Fibroblast of the aortic adventitia (primary cell): ENCODE measurements at regions not wholly inside any gene's neighbourhood (a gene's known extent, or its start where the extent isn't known, plus 50 kb on each side); places are given as distances from the start of the nearest gene placed in this dataset.
"Not testable (repeated sequence)": the region's sequence is repeated elsewhere in the genome, so short reads cannot be mapped to it uniquely, and the experiment has no call there.

Experiments
- DNase-seq: peaks from one replicate; pipeline ENCODE4 v3.0.0-alpha.2; 2010; ENCODE audit warnings: low read depth
- H3K4me3 ChIP-seq: 2 replicates; pipeline ENCODE4 v1.5.1; 2011; ENCODE audit warnings: low read depth, mild to moderate bottlenecking, control low read depth, low read length, moderate library complexity
- CTCF ChIP-seq: IDR thresholded peaks from 2 replicates; pipeline ENCODE4 v1.5.1; 2011; ENCODE audit warnings: mild to moderate bottlenecking, low read length, control low read depth, inconsistent platforms; ENCODE audit not compliant: insufficient read depth

DNA sequence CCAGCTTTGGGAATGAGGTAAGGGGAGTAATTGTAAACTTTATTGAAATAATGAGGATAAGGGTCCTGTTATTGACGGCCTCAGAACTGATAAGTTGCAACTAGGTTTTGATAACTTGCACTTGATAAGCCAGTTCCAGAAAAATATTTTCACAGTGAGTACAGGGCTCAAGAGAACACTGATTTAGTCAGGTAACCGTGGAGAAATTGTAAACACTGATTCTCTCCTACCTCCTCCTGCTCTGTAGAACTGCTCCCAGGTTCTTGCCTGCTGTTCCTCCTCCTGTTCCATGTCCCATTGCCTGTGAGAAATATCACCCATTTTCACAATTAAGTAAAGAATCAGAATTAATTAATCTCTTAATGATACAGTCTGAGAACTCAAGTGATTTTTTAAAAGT lies 55.0 kb upstream of the CXXC4 start:
- no peak for DNase-seq
- H3K4me3 ChIP-seq, result no peak overlapping the region
- TF ChIP-seq CTCF, result no peak

GRCh38 chr4:104559502-104559901 lies 64.8 kb upstream of the CXXC4 start:
- no peak for TF ChIP-seq CTCF
- no peak overlapping the region for H3K4me3 ChIP-seq

DNA sequence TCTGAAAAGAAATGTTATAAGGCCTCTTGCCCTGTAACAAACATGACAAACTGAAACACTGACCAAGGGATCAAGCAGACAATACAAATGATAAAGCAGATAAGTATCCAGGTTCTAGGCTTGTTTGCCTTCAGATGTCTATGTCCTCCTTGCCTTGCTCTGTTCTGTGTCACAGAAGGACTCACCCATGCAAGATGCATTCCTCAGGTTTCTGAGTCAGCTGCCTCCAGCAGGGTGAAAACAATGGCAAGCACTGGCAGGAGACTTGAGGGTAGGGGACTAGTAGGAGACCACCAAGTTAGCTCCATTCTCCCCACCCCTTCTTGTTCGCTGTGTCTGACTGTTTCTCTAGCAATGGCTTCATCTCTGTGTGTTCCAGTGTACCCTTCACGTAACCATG lies 76.6 kb upstream of the CXXC4 start:
- TF ChIP-seq CTCF, result no peak
- no peak overlapping the region for H3K4me3 ChIP-seq
- DNase-seq, result no peak

More at GRCh38 chr4:104559502-104559901, 64.8 kb upstream of the CXXC4 start:
- DNase-seq, result no peak

DNA sequence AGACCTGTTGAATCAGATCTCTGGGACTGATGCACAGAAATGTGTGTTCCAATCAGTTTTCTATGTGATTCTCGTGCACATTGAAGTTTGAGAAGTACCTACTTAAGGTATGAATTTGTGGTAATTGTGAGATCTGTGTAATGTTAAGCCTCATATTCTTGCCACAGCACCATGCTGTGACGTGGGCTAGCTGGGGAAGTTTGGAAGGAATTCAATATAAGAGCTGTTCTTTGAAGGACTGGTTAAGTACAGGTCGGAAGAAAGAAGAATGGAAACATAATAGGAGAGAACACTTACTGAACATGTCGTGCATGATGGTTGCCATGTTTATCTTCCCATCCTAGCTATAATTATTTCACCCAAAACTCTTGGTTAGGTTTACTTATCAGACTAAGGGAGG lies 79.7 kb upstream of the CXXC4 start:
- no peak overlapping the region for H3K4me3 ChIP-seq
- no peak for TF ChIP-seq CTCF
- no peak for DNase-seq

DNA sequence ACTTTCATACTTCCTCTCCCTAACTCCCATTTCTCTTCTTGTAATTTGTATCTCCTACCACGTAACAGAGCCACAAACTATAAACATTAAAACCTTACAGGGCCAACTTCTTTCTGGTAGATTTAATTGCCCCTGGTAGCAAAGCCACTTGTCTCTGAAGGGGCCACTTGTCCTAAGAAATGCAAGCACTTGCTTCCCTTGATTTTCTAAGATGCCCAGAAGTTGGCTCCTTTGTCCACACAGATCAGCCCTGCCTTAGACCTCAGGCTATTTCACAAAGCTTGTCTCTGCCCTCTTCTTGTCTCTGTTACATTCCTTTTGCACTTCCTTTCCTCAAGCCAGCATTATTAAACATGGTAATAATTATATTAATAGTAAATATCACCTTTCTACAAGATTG lies 80.6 kb upstream of the CXXC4 start:
- no peak for DNase-seq
- H3K4me3 ChIP-seq, result no peak overlapping the region
- TF ChIP-seq CTCF, result no peak

DNA sequence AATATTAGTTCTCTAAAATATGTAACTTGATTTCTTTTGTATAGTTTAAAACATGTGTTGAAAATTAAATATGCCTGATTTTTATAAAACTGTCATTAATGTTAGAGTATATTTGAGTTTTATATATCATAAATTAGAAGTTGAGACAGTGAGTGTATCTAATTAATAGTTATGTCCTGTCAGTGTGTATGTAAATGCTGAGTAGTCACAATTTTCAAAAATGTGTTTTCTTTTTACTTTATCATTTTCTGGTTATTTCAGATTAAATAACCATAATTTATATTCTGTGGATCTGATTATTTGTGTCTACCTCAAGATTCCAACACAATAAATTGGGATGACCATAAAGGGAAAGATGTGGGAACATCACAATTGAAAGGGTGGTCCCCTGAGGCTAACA lies 82.7 kb upstream of the CXXC4 start:
- no peak for TF ChIP-seq CTCF
- no peak for DNase-seq
- no peak overlapping the region for H3K4me3 ChIP-seq

DNA sequence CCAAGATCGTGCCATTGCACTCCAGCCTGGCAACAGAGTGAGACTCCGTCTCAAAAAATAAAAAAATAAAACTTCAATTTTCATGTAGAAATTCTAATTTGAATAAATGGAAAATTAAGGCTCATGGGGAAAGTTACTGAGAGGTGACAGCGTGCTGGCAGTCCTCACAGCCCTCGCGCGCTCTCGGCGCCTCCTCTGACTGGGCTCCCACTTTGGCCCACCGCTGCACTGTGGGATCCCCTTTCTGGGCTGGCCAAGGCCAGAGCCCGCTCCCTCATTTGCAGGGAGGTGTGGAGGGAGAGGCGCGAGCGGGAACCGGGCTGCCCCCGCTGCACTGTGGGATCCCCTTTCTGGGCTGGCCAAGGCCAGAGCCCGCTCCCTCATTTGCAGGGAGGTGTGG lies 86.8 kb upstream of the CXXC4 start:
- not testable (repeated sequence) for DNase-seq

DNA sequence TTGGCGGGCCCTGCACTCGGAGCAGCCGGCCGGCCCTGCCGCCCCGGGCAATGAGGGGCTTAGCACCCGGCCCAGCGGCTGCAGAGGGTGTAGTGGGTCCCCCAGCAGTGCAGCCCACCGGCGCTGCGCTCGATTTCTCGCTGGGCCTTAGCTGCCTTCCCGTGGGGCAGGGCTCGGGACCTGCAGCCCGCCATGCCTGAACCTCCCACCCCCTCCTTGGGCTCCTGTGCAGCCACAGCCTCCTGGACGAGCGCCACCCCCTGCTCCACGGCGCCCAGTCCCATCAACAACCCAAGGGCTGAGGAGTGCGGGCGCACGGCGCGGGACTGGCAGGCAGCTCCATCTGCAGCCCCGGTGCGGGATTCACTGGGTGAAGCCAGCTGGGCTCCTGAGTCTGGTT lies 87.4 kb upstream of the CXXC4 start:
- DNase-seq, H3K4me3 ChIP-seq: not testable (repeated sequence)

More for the DNA sequence above, 86.8 kb upstream of the CXXC4 start:
- H3K4me3 ChIP-seq, result not testable (repeated sequence)
